ENCODE measurements at regions not wholly inside any gene's neighbourhood (a gene's known extent, or its start where the extent isn't known, plus 50 kb on each side); places are given as distances from the start of the nearest gene placed in this dataset.
"Not testable (repeated sequence)": the region's sequence is repeated elsewhere in the genome, so short reads cannot be mapped to it uniquely, and the experiment has no call there.

DNA sequence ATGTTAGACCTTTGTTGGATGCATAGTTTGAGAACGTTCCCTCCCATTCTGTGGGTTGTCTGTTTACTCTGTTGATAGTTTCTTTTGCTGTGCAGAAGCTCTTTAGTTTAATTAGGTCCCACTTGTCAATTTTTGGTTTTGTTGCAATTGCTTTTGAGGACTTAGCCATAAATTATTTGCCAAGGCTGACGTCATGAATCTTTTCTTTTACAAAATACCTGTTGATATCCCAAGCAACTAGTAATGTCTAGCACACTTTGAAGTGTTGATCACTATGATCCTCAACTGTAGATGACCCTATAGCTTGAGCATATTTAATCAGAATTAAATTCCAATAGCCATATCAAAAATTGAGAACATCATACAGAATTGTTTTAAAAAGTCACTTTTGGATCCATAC lies 63.3 kb upstream of the HABP2 start:
- TF ChIP-seq, protein P1, sequence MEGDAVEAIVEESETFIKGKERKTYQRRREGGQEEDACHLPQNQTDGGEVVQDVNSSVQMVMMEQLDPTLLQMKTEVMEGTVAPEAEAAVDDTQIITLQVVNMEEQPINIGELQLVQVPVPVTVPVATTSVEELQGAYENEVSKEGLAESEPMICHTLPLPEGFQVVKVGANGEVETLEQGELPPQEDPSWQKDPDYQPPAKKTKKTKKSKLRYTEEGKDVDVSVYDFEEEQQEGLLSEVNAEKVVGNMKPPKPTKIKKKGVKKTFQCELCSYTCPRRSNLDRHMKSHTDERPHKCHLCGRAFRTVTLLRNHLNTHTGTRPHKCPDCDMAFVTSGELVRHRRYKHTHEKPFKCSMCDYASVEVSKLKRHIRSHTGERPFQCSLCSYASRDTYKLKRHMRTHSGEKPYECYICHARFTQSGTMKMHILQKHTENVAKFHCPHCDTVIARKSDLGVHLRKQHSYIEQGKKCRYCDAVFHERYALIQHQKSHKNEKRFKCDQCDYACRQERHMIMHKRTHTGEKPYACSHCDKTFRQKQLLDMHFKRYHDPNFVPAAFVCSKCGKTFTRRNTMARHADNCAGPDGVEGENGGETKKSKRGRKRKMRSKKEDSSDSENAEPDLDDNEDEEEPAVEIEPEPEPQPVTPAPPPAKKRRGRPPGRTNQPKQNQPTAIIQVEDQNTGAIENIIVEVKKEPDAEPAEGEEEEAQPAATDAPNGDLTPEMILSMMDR (IDR thresholded peaks at IDR 0.05), result not testable (repeated sequence)
- TF ChIP-seq POLR2A (IDR thresholded peaks at IDR 0.05), result not testable (repeated sequence)

Data from tibial nerve (tissue), 3 donors.